SK-N-SH treated with all-trans-retinoic acid at 6 μM for 48 hours (cell line): ENCODE measurements at regions not wholly inside any gene's neighbourhood (a gene's known extent, or its start where the extent isn't known, plus 50 kb on each side); places are given as distances from the start of the nearest gene placed in this dataset.

Source experiments
- ATAC-seq: fragments of 200-7000 bp; cut with Tn5 transposase; 3 replicates; pipeline ENCODE4 v1.9.1; 2020; ENCODE audit warnings: mild to moderate bottlenecking, moderate library complexity
- ARNTL ChIP-seq: fragments of 450-650 bp; formaldehyde crosslinking; IDR thresholded peaks from 2 replicates; pipeline ENCODE4 v1.5.0; 2020; ENCODE audit warnings: low read depth, mild to moderate bottlenecking, moderate library complexity, borderline replicate concordance
- BACH2 ChIP-seq: fragments of 250-450 bp; sonication (Bioruptor Pico); IDR thresholded peaks from 2 replicates; pipeline ENCODE4 v1.9.0; 2021; ENCODE audit warnings: mild to moderate bottlenecking, borderline replicate concordance
- CREB5 ChIP-seq: fragments of 250-450 bp; sonication (Bioruptor Pico); IDR thresholded peaks from 2 replicates; pipeline ENCODE4 v1.5.1; 2020; ENCODE audit warnings: low read depth, mild to moderate bottlenecking, moderate library complexity
- CSDC2 ChIP-seq: fragments of 250-450 bp; sonication (Bioruptor Pico); IDR thresholded peaks from 2 replicates; pipeline ENCODE4 v1.5.0; 2020; ENCODE audit warnings: mild to moderate bottlenecking, moderate library complexity
- CSRNP3 ChIP-seq: fragments of 250-450 bp; sonication (Bioruptor Pico); IDR thresholded peaks from 2 replicates; pipeline ENCODE4 v1.5.1; 2021; ENCODE audit warnings: mild to moderate bottlenecking, moderate library complexity
- ESRRG ChIP-seq: fragments of 250-450 bp; sonication (Bioruptor Pico); IDR thresholded peaks from 2 replicates; pipeline ENCODE4 v1.6.1; 2021; ENCODE audit warnings: mild to moderate bottlenecking
- GLIS3 ChIP-seq: fragments of 250-450 bp; sonication (Bioruptor Pico); IDR thresholded peaks from 2 replicates; pipeline ENCODE4 v1.5.0; 2020; ENCODE audit warnings: mild to moderate bottlenecking, moderate library complexity
- ISL1 ChIP-seq: fragments of 250-450 bp; sonication (Bioruptor Pico); IDR thresholded peaks from 2 replicates; pipeline ENCODE4 v2.1.2; 2022; ENCODE audit warnings: mild to moderate bottlenecking, moderate library complexity
- OSR1 ChIP-seq: fragments of 250-450 bp; sonication (Bioruptor Pico); IDR thresholded peaks from 2 replicates; pipeline ENCODE4 v1.8.0; 2022; ENCODE audit warnings: moderate library complexity, mild to moderate bottlenecking, inconsistent platforms
- POU6F1 ChIP-seq: fragments of 250-450 bp; sonication (Bioruptor Pico); IDR thresholded peaks from 2 replicates; pipeline ENCODE4 v1.8.0; 2021; ENCODE audit warnings: low read depth, mild to moderate bottlenecking, moderate library complexity, borderline replicate concordance
- PPARA ChIP-seq: fragments of 250-450 bp; sonication (Bioruptor Pico); IDR thresholded peaks from 2 replicates; pipeline ENCODE4 v1.5.0; 2020; ENCODE audit warnings: mild to moderate bottlenecking, borderline replicate concordance
- RARB ChIP-seq: fragments of 250-450 bp; sonication (Bioruptor Pico); IDR thresholded peaks from 2 replicates; pipeline ENCODE4 v1.8.0; 2021; ENCODE audit warnings: mild to moderate bottlenecking, moderate library complexity
- TCF4 ChIP-seq: fragments of 250-450 bp; sonication (Bioruptor Pico); IDR thresholded peaks from 2 replicates; pipeline ENCODE4 v1.8.0; 2021; ENCODE audit warnings: mild to moderate bottlenecking, moderate library complexity, borderline replicate concordance
- TOX ChIP-seq: fragments of 250-450 bp; sonication (Bioruptor Pico); IDR thresholded peaks from 2 replicates; pipeline ENCODE4 v1.8.0; 2021; ENCODE audit warnings: mild to moderate bottlenecking, moderate library complexity, borderline replicate concordance
- TSHZ2 ChIP-seq: fragments of 250-450 bp; sonication (Bioruptor Pico); IDR thresholded peaks from 2 replicates; pipeline ENCODE4 v1.5.0; 2020; ENCODE audit warnings: mild to moderate bottlenecking, moderate library complexity
- ZC3H10 ChIP-seq: fragments of 250-450 bp; sonication (Bioruptor Pico); IDR thresholded peaks from 2 replicates; pipeline ENCODE4 v1.5.1; 2021; ENCODE audit warnings: mild to moderate bottlenecking, moderate library complexity
- ZFP3 ChIP-seq: fragments of 250-450 bp; sonication (Bioruptor Pico); IDR thresholded peaks from 2 replicates; pipeline ENCODE4 v1.5.0; 2020; ENCODE audit warnings: mild to moderate bottlenecking, moderate library complexity
- ZFP30 ChIP-seq: fragments of 450-650 bp; formaldehyde crosslinking; IDR thresholded peaks from 2 replicates; pipeline ENCODE4 v1.5.0; 2022; ENCODE audit warnings: mild to moderate bottlenecking, moderate library complexity
- ZNF565 ChIP-seq: fragments of 450-650 bp; formaldehyde crosslinking; conservative IDR thresholded peaks from 2 replicates; pipeline ENCODE4 v1.5.0; 2020; ENCODE audit warnings: low read depth, mild to moderate bottlenecking, moderate library complexity
- ZNF8 ChIP-seq: fragments of 450-650 bp; formaldehyde crosslinking; IDR thresholded peaks from 2 replicates; pipeline ENCODE4 v1.5.0; 2020; ENCODE audit warnings: mild to moderate bottlenecking, moderate library complexity

- no peak for ATAC-seq
- TF ChIP-seq ZFP30 (CRISPR knock-in tag): no peak
- no peak for TF ChIP-seq ESRRG (CRISPR knock-in tag)
- no peak for TF ChIP-seq RARB (CRISPR knock-in tag)
- no peak for TF ChIP-seq GLIS3 (CRISPR knock-in tag)
- no peak for TF ChIP-seq BACH2
- TF ChIP-seq ARNTL: no peak
- TF ChIP-seq TSHZ2 (CRISPR knock-in tag): no peak
- TF ChIP-seq CSRNP3 (CRISPR knock-in tag): no peak
- TF ChIP-seq TOX (CRISPR knock-in tag): no peak
- no peak for TF ChIP-seq CREB5
- no peak for TF ChIP-seq CSDC2 (CRISPR knock-in tag)
- no peak for TF ChIP-seq ZNF8
- no peak for TF ChIP-seq TCF4 (CRISPR knock-in tag)
Measured at GRCh38 chr2:201970786-201971108, 62.9 kb upstream of the FZD7 start.

GRCh38 chr2:201971531-201972228 is 62.0 kb upstream of the FZD7 start:
- peak; percentile 91 for ATAC-seq
- TF ChIP-seq ZNF8 (no peak), PPARA (CRISPR knock-in tag) (no peak), ZNF565 (CRISPR knock-in tag) (no peak), ARNTL (no peak), RARB (CRISPR knock-in tag) (no peak), POU6F1 (CRISPR knock-in tag) (no peak), BACH2 (no peak), OSR1 (CRISPR knock-in tag) (no peak), ZC3H10 (CRISPR knock-in tag) (no peak), GLIS3 (CRISPR knock-in tag) (no peak), TSHZ2 (CRISPR knock-in tag) (no peak), CSRNP3 (CRISPR knock-in tag) (no peak), CREB5 (no peak), ZFP3 (CRISPR knock-in tag) (no peak), ISL1 (no peak)
